HG03575 (cell line): ENCODE measurements at regions not wholly inside any gene's neighbourhood (a gene's known extent, or its start where the extent isn't known, plus 50 kb on each side); places are given as distances from the start of the nearest gene placed in this dataset.

ENCODE experiments used
- ATAC-seq: cut with Tn5 transposase; IDR thresholded peaks from one replicate; pipeline ENCODE4 v1.9.1; 2021; ENCODE audit not compliant: unreplicated experiment, insufficient number of reproducible peaks, low FRiP score; ENCODE audit errors: extremely low read depth

- no peak for ATAC-seq
Measured at GRCh38 chr2:217749008-217749407, 253.8 kb downstream of the TNS1 start.

- no peak for ATAC-seq
Measured at GRCh38 chr2:217746808-217747207, 256.0 kb downstream of the TNS1 start.

GRCh38 chr2:217743966-217744761, 258.6 kb downstream of the TNS1 start:
- ATAC-seq, result no peak

- ATAC-seq, result no peak
Measured at GRCh38 chr2:217743407-217743806, 259.4 kb downstream of the TNS1 start.

- ATAC-seq, result no peak
Measured at GRCh38 chr2:217742841-217743240, 260.0 kb downstream of the TNS1 start.

- ATAC-seq, result no peak
Measured at GRCh38 chr2:217742276-217742675, 260.5 kb downstream of the TNS1 start.

- ATAC-seq, result no peak
Measured at GRCh38 chr2:217741381-217741955, 261.3 kb downstream of the TNS1 start.

GRCh38 chr2:217740756-217741155, 262.0 kb downstream of the TNS1 start:
- no peak for ATAC-seq

GRCh38 chr2:217740178-217740577, 262.6 kb downstream of the TNS1 start:
- no peak for ATAC-seq

- ATAC-seq, result no peak
Measured at GRCh38 chr2:217739741-217740140, 263.1 kb downstream of the TNS1 start.

GRCh38 chr2:217738061-217738460, 264.7 kb downstream of the TNS1 start:
- no peak for ATAC-seq

- ATAC-seq, result no peak
Measured at GRCh38 chr2:217736776-217737550, 265.8 kb downstream of the TNS1 start.

GRCh38 chr2:217735899-217736298, 266.9 kb downstream of the TNS1 start:
- ATAC-seq, result no peak

GRCh38 chr2:217735034-217735433, 267.8 kb downstream of the TNS1 start:
- ATAC-seq, result no peak

GRCh38 chr2:217733461-217733860, 269.3 kb downstream of the TNS1 start:
- ATAC-seq, result no peak

GRCh38 chr2:217732992-217733391, 269.8 kb downstream of the TNS1 start:
- no peak for ATAC-seq

- ATAC-seq, result no peak
Measured at GRCh38 chr2:217731805-217732204, 271.0 kb downstream of the TNS1 start.

GRCh38 chr2:217729421-217730053, 273.3 kb downstream of the TNS1 start:
- ATAC-seq, result no peak

GRCh38 chr2:217727801-217728200, 275.0 kb downstream of the TNS1 start:
- ATAC-seq, result no peak

- no peak for ATAC-seq
Measured at GRCh38 chr2:217725409-217725808, 277.4 kb downstream of the TNS1 start.
